ENCODE measurements at regions not wholly inside any gene's neighbourhood (a gene's known extent, or its start where the extent isn't known, plus 50 kb on each side); places are given as distances from the start of the nearest gene placed in this dataset.

DNA sequence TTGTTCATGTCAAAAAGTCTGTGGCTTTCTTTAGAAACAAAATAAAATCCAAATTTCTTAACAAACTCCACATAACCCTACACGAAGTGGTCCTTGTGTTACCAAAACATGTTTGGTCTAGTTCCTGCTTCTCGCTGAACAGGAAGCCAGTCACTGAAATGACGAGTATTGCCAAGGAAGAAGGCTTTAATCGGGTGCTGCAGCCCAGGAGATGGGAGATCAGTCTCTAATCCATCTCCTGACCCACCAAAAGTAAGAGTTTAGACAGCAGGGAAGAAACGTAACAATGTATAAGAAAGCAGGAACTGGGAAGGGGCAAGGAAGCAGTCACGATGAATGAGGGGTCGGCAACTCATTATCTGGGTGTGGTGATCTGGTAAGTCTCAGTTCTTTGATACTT is 144.6 kb upstream of the MAP9 start (continued):
- TF ChIP-seq, protein P1, sequence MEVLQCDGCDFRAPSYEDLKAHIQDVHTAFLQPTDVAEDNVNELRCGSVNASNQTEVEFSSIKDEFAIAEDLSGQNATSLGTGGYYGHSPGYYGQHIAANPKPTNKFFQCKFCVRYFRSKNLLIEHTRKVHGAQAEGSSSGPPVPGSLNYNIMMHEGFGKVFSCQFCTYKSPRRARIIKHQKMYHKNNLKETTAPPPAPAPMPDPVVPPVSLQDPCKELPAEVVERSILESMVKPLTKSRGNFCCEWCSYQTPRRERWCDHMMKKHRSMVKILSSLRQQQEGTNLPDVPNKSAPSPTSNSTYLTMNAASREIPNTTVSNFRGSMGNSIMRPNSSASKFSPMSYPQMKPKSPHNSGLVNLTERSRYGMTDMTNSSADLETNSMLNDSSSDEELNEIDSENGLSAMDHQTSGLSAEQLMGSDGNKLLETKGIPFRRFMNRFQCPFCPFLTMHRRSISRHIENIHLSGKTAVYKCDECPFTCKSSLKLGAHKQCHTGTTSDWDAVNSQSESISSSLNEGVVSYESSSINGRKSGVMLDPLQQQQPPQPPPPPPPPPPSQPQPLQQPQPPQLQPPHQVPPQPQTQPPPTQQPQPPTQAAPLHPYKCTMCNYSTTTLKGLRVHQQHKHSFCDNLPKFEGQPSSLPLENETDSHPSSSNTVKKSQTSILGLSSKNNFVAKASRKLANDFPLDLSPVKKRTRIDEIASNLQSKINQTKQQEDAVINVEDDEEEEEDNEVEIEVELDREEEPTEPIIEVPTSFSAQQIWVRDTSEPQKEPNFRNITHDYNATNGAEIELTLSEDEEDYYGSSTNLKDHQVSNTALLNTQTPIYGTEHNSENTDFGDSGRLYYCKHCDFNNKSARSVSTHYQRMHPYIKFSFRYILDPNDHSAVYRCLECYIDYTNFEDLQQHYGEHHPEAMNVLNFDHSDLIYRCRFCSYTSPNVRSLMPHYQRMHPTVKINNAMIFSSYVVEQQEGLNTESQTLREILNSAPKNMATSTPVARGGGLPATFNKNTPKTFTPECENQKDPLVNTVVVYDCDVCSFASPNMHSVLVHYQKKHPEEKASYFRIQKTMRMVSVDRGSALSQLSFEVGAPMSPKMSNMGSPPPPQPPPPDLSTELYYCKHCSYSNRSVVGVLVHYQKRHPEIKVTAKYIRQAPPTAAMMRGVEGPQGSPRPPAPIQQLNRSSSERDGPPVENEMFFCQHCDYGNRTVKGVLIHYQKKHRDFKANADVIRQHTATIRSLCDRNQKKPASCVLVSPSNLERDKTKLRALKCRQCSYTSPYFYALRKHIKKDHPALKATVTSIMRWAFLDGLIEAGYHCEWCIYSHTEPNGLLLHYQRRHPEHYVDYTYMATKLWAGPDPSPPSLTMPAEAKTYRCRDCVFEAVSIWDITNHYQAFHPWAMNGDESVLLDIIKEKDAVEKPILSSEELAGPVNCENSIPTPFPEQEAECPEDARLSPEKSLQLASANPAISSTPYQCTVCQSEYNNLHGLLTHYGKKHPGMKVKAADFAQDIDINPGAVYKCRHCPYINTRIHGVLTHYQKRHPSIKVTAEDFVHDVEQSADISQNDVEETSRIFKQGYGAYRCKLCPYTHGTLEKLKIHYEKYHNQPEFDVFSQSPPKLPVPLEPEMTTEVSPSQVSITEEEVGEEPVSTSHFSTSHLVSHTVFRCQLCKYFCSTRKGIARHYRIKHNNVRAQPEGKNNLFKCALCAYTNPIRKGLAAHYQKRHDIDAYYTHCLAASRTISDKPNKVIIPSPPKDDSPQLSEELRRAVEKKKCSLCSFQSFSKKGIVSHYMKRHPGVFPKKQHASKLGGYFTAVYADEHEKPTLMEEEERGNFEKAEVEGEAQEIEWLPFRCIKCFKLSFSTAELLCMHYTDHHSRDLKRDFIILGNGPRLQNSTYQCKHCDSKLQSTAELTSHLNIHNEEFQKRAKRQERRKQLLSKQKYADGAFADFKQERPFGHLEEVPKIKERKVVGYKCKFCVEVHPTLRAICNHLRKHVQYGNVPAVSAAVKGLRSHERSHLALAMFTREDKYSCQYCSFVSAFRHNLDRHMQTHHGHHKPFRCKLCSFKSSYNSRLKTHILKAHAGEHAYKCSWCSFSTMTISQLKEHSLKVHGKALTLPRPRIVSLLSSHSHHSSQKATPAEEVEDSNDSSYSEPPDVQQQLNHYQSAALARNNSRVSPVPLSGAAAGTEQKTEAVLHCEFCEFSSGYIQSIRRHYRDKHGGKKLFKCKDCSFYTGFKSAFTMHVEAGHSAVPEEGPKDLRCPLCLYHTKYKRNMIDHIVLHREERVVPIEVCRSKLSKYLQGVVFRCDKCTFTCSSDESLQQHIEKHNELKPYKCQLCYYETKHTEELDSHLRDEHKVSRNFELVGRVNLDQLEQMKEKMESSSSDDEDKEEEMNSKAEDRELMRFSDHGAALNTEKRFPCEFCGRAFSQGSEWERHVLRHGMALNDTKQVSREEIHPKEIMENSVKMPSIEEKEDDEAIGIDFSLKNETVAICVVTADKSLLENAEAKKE (CRISPR knock-in tag; IDR thresholded peaks at IDR 0.05): no peak
- TF ChIP-seq, protein P2, sequence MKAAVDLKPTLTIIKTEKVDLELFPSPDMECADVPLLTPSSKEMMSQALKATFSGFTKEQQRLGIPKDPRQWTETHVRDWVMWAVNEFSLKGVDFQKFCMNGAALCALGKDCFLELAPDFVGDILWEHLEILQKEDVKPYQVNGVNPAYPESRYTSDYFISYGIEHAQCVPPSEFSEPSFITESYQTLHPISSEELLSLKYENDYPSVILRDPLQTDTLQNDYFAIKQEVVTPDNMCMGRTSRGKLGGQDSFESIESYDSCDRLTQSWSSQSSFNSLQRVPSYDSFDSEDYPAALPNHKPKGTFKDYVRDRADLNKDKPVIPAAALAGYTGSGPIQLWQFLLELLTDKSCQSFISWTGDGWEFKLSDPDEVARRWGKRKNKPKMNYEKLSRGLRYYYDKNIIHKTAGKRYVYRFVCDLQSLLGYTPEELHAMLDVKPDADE (IDR thresholded peaks at IDR 0.05): no peak
- TF ChIP-seq EZH2 (IDR thresholded peaks at IDR 0.05; ENCODE audit: low read depth, unreplicated experiment) (no peak), EZH2phosphoT487 (IDR thresholded peaks at IDR 0.05; ENCODE audit: unreplicated experiment) (no peak)

DNA sequence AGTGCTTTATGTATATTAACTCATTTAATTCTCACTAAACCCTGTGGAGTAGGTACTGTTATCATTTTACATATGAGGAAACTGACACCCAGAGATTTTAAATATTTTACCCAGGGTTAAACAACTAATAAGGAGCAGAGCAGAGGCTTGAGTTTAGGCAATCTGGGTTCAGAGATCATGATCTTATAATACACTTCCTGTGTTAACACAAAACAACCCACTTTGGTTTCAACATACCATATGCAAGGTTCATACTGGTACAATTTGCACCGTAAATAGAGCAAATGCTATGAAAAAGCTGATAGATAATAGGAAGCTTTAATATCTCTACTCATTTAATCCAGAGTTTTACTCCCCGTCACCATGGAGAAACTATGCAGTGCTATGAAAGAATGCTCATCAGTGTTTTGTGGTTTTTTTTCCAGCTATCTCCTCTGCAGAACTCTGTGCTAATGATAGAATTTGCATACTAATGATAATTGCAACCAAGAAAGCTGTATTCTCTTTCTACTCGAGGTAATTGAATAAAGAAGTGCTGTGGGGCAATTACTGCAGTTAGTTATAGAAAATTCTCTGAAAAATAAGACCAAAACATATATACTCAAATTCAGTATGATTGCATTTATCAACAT is 138.8 kb upstream of the MAP9 start:
- Histone ChIP-seq H3K36me3 (ENCODE audit: insufficient read depth) (no peaks in the 10 kb centered on the region), H3K79me2 (replicated peaks; ENCODE audit: insufficient read depth) (no peaks in the 10 kb centered on the region), H3K4me3 (no peak overlapping the region), H3K4me1 (ENCODE audit: insufficient read depth) (no peaks in the 10 kb centered on the region), H3K4me2 (no peak overlapping the region), H3K9me2 (ENCODE audit: insufficient read depth) (peaks cover 3% of the 10 kb centered on the region; the same call in 1 of the 2 replicates), H2AFZ (no peak overlapping the region), H3K27ac (ENCODE audit: low read depth) (no peak overlapping the region), H4K20me1 (replicated peaks; ENCODE audit: insufficient read depth) (no peaks in the 10 kb centered on the region), H3F3A (replicated peaks; ENCODE audit: low read depth) (no peaks in the 10 kb centered on the region), H3K27me3 (ENCODE audit: insufficient read depth) (no peaks in the 10 kb centered on the region)
- Mint-ChIP-seq H3K9me3 (peaks cover 1% of the 10 kb centered on the region; the same call in 1 of the 3 replicates), H3K4me1 (peaks cover 9% of the 10 kb centered on the region; the same call in 2 of the 3 replicates), H3K27me3 (ENCODE audit: insufficient read depth, low read depth, poor library complexity) (no peaks in the 10 kb centered on the region), H3K36me3 (ENCODE audit: low read depth) (no peaks in the 10 kb centered on the region), H3K27ac (no peak overlapping the region), H3K4me3 (no peak overlapping the region)
- ATAC-seq (no peak), DNase-seq (ENCODE audit: low spot score) (no peak)
- TF ChIP-seq CREB1 (CRISPR knock-in tag; IDR thresholded peaks at IDR 0.05; ENCODE audit: low read depth): no peak
- no peak for TF ChIP-seq ZNF114 (CRISPR knock-in tag; IDR thresholded peaks at IDR 0.05)
- TF ChIP-seq NANOG (IDR thresholded peaks at IDR 0.05; ENCODE audit: borderline replicate concordance): no peak
- no peak for TF ChIP-seq POLR2AphosphoS5 (IDR thresholded peaks at IDR 0.05; ENCODE audit: low read depth)
- TF ChIP-seq, protein P1 (CRISPR knock-in tag; IDR thresholded peaks at IDR 0.05): no peak

Measured in GM23338 (cell line).